HG02884 (cell line): ENCODE measurements at regions not wholly inside any gene's neighbourhood (a gene's known extent, or its start where the extent isn't known, plus 50 kb on each side); places are given as distances from the start of the nearest gene placed in this dataset.

ENCODE experiments used
- ATAC-seq: cut with Tn5 transposase; IDR thresholded peaks from one replicate; pipeline ENCODE4 v1.9.1; 2021; ENCODE audit warnings: mild to moderate bottlenecking, moderate library complexity; ENCODE audit not compliant: unreplicated experiment

GRCh38 chr7:16235147-16236114 is 185.9 kb downstream of the CRPPA start:
- ATAC-seq: no peak

DNA sequence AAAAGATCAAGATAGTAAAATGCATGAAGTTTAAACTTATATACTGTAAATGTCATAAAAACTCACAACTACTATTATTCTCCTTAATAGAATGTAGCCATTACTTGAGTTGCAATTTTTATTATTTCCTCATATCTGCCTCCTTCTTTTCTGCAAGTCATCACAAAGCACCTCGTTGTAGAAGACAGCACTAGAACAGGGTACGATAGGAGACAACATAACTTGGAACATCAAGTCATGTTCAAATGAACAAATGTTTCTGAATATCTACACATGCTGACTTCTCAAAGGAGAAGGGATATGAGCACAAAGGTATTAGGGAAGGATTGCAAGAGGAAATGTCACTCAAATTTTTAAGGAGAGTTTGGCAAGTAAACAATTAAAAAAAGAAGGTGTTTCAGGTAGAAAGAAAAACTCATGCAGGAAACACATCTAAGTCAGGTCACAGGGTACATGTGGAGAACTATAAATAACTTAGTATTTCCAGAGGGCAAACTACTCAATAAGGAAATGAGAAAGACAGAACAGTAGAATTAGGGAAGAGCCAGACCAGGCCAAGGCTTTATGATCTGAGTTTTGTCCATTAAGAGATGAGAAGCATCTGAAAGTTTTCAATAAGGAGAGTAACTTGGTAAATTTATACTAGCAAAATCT is 186.7 kb downstream of the CRPPA start:
- no peak for ATAC-seq

DNA sequence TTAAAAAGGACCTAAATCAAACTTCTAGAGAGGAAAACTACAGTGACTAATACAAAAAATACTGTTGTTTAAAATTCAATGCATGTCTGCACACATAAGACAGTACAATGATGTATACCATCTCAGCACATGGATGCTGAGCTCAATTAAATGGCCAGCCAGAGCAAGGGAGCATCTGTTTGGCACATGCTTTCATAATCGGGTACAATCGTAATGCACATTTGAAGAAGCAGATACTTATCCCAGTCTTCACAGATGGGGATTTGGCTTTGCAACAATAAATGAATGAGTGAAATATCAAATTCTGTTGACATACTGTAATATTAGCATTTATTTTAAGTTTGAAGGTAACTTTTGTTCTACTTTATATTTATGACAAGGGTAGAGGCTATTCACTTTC is 187.8 kb downstream of the CRPPA start:
- ATAC-seq: no peak

DNA sequence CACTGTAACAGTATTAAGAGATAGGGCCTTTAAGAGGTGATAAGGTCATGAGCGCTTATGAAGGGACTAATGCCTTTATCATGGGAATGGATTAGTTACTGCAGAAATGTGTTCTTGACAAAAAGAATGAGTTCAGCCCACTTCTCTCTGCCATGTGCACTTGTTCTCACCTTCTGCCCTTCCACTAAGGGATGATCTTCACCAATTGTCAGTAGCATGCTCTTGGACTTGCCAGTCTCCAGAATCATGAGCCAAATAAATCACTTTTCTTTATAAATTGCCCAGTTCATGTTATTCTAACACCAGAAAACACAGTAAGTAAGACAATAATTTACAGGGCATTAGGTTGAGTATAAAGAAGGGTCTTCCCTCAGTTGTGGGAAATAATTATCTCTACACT is 189.1 kb downstream of the CRPPA start:
- ATAC-seq: no peak

GRCh38 chr7:16223963-16224707 is 197.2 kb downstream of the CRPPA start:
- ATAC-seq: no peak

DNA sequence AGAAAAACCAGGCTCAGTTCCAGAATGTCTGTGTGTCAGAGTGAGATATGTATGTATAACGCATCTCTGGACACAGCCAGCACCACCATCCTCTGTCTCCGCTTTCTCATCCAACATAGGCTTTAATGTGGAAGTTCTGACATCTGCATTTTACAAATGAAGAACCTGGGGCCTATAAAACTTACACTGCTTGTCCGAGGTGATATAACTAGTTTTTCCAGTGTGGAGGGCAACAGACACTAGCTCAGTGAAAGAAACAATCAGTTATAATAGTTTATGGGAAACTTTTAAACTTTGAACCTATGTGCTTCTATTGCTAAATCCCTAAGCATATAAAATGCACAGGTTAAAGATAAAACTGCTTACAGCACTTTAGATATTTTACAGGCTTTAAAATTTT is 208.7 kb downstream of the CRPPA start:
- ATAC-seq: no peak

GRCh38 chr7:16212032-16212431 is 209.3 kb downstream of the CRPPA start:
- ATAC-seq: no peak

DNA sequence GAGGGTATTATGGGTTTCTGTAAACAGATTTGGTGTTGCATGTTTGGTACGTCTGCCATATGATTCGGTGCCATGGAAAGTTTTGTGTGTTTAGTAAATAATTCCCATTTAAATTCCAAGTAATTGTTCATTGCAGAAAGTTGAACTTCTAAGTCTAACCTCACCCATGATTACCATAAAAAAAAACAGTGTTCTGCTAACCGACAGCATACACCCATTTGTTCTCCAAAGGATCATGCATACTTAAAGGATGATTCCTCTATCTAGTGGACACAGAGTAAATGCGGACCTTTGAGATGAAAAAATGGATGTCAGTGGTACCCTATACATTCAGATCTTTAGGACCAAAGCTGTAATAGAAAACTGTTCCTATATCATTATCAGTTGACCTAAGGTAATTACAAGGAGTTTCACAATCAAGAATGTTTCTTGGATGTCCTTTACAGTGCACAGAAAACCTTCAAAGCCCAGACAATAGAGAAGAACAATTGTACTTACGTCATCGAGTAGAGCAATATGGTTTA is 209.9 kb downstream of the CRPPA start:
- no peak for ATAC-seq

DNA sequence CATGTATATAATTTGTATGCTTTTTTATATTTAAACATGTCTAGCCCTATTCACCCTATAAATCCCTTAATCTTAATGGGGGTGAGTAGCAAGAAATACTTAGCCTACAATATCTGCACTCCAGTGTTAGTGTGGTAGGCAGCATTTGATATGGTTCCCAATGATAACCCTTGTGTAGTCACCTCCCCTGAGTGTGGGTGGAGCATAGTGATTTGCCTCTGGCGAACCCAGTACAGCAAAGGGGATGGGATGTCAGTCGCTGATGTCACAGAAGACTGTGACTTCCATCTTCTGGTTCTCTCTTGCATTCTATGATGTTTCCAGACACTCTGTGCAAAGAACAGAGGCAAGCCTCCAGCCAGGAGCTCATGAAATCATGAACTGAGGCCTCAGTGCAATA is 211.2 kb downstream of the CRPPA start:
- no peak for ATAC-seq

- ATAC-seq: no peak
Observed at GRCh38 chr7:16207321-16207720, 214.0 kb downstream of the CRPPA start.

DNA sequence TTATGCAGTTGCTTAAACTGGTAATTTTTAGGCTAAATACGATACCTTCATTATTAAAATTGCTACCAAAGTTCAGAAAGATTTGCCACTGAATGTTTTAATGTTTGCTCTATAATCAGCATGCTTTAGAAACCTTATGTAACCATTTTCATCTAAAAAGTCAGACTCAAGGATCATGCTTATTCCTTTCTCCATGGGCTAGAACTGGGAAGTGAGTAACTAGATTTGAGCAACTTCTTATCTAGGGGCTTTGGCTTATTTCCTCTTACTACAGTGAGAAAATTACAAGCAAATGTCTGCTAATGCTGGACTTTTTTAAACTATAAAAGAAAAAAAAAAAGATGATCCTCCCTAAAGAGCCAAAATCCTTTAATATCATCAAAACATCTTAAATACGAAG is 215.9 kb downstream of the CRPPA start:
- ATAC-seq: no peak

DNA sequence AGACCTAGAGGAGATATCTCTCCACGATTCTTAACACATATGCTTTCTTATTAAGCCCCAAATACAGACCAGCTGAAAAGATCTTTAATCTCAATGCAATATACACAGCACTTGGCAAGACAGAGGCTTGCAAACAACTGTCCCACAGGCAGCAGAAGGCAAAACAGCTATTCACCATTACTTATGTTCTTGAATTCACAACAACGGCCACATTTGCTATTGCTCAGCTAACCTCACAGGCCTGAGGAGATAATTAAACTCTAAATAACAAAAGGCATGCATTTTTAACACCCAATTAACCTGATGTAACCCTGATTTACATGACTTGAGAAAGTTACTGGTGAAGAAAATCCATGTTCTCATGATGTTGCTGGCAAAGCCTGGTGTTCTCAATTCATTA is 216.4 kb downstream of the CRPPA start:
- ATAC-seq: no peak

GRCh38 chr7:16203065-16203464 is 218.3 kb downstream of the CRPPA start:
- no peak for ATAC-seq

DNA sequence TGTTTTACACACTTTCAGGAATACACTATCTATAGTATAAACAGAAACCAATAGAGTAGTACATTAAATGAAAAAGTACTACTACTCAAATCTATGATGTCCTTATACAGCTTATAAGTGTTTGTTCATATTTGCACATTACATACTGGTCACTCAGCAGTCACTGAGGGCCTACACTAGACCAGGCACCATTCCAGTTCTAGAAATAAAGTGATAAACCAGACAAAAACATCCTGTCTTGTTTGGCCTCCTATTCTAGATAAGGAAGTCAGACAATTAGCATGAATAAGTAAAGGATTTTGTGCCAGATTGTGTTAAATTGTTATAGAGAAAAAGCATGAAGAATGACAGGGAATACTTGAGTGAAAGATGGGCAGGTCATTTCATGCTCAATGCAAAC is 219.0 kb downstream of the CRPPA start:
- no peak for ATAC-seq

GRCh38 chr7:16200591-16200990 is 220.7 kb downstream of the CRPPA start:
- ATAC-seq: no peak

DNA sequence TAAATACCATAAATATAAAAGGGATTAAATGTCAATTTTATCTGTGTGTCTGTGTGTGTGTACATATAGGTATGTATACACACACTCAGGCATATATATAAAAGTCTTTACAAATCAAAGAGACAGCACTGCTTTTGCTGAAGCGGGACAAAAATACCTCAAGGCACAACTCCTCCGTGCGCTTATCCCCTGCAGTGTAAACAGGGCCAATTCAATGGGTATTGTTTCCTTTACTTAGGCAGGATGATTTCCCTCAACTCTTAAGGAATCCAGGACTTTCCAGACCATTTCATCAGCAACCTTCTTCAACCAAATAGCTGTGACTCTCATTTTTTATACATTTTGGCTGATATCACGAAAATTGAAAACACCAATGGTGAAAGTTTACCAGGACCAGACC is 227.7 kb downstream of the CRPPA start:
- no peak for ATAC-seq

DNA sequence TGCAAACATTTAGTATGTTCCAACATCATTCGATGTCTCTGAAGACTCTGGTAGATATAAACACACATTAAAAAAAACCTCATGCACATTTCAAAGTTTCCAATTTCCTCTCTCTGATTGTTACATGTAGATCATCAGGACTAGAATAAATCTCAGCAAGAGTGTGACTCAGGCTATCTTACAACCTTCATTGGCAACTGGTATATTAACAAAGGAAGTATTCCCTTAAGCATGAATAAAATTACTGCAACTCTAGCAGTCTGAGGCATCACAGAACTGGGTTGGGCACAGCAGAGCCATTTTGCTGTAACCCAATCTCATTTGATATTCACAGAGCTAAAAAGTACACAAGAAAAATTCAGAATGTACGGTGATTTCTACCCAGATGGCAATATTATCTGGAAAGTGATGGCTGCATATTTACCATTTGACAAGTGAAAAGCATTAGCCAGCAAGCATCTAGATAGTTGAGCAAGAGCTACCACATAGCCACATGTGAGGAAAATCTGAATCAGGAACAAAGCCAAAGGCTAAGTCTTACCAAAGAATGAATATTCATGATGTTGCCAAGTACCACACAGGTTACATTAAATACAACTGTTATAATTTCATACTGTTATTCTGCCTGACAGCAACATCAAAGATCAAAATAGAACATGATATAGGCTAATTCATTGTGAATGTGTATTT is 232.2 kb downstream of the CRPPA start:
- no peak for ATAC-seq

- no peak for ATAC-seq
Observed at GRCh38 chr7:16187131-16187530, 234.2 kb downstream of the CRPPA start.

DNA sequence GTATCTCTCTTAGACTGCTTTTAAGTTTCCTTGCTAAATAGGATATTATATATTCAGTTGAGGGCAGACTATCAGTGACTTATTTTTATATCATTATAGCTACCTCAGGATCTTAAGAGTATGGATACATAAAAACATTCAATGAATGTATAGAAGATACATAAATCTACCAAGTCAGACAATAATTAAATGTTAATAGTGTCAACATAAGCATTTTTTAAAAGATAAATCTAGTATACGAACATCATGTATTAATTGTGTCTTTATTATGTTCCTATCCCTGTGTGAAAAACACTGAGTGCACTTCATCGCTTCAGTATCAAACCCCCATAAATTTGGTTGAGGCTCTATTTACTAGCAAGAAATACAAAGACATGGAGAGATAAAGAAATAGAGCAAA is 242.8 kb downstream of the CRPPA start:
- ATAC-seq: no peak

GRCh38 chr7:16178092-16178491 is 243.2 kb downstream of the CRPPA start:
- no peak for ATAC-seq

GRCh38 chr7:16174253-16174652 is 247.1 kb downstream of the CRPPA start:
- no peak for ATAC-seq
